GM12873 (cell line): ENCODE measurements at regions not wholly inside any gene's neighbourhood (a gene's known extent, or its start where the extent isn't known, plus 50 kb on each side); places are given as distances from the start of the nearest gene placed in this dataset.
A peak's percentile ranks its signal among the peaks of the same experiment; 100 is the strongest.

Source experiments
- TF ChIP-seq, protein P1 (sequence below): IDR thresholded peaks from 2 replicates; pipeline ENCODE4 v1.5.1; 2012; ENCODE audit warnings: low read depth, mild to moderate bottlenecking, moderate library complexity, low read length, control low read depth; ENCODE audit not compliant: insufficient read depth; ENCODE audit errors: missing control alignments

DNA sequence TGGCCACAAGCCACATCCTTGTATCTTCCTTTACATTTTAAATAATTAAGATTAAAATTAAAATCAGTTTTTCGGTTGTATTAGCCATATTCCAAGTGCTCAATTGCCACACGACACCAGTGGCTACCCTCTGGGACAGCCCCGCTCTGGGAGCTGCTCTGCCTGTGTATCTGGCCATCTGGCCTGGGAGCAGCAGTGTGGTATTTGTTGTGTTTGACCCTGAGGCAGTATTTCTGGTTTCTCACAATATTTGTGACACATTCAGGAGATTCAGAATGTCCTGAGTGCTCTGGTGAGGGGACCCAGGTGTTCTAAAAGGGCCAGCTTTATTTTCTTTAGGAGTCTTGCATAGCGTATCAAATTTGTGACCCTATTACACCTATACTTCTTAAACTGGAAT lies 179.0 kb downstream of the SUCLA2 start:
- TF ChIP-seq, protein P1, sequence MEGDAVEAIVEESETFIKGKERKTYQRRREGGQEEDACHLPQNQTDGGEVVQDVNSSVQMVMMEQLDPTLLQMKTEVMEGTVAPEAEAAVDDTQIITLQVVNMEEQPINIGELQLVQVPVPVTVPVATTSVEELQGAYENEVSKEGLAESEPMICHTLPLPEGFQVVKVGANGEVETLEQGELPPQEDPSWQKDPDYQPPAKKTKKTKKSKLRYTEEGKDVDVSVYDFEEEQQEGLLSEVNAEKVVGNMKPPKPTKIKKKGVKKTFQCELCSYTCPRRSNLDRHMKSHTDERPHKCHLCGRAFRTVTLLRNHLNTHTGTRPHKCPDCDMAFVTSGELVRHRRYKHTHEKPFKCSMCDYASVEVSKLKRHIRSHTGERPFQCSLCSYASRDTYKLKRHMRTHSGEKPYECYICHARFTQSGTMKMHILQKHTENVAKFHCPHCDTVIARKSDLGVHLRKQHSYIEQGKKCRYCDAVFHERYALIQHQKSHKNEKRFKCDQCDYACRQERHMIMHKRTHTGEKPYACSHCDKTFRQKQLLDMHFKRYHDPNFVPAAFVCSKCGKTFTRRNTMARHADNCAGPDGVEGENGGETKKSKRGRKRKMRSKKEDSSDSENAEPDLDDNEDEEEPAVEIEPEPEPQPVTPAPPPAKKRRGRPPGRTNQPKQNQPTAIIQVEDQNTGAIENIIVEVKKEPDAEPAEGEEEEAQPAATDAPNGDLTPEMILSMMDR, result no peak

DNA sequence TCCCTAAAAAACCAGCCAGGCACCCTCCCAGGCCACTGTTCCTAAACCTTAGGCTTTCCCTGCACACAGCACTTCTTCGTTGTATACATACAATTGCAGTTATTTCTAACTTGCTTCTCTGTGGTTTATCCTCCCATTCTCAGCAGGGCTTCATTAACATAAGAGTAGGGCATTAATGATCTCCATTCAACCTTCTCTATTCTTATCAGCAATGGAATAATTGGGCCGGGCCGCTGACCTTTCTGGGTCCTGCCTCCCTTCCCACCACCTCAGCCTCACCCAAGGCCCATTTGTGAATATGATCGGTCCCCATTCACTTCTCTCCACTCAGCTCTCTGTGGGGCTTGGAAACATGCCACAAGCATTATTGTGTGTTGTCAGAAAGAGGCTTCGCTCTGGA lies 184.2 kb downstream of the SUCLA2 start:
- TF ChIP-seq, protein P1, result no peak

DNA sequence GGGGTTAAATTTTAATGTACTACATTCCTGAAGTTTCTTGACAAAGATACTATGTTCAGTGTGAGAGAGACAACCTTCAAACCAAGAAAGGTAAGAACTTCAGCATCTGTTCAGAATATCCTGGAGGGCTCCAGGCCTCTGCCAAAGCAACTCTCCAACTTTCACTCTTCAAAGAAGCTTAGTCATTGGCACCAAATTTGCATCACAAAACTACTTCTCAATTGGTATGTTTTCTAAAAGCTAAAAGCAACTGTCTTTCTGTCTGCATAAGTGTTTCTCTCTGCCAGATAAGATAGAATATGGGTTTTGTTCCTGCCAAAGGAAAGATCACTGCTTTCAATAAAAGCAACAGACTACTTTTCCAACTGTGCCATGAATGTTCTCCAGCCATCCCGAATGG lies 187.4 kb downstream of the SUCLA2 start:
- TF ChIP-seq, protein P1, result no peak

DNA sequence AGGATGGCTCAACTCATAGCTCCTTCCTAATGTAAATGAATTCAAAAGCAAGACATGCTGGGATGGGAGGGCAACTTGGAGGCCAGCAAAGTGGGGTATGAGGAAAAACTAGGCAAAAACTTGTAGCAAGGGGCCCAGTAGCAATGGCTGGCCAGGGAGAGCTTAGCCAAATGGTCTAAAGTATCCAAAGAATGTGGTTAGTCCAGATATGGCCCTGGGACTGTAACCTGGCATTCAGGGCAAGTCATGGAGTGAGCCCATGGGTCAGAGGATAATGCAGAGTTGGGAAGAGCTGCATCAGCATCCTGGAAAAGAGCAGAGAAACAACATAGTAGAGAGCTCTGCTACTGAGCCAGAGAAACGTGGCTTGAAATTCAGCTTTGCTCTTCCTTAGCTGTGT lies 191.7 kb downstream of the SUCLA2 start:
- TF ChIP-seq, protein P1, result no peak

DNA sequence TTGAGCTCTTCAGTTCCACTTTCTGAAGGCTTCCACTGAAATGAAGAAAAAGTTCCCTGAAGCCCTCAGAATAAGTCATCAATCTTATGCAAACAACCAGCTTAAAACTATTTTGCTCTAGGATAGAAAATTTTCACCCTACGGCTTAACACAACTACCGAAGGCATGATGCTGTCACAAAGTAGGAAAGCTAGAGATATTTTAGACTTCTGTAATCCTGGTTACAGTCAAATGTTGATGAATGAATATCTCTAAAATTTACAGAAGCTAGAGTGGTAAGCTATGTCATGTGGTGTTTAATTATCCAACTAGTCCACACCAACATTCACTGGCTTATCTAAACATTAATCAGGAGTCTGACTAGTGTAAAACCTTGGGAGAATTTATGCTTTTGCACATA lies 197.9 kb downstream of the SUCLA2 start:
- TF ChIP-seq, protein P1, result no peak

DNA sequence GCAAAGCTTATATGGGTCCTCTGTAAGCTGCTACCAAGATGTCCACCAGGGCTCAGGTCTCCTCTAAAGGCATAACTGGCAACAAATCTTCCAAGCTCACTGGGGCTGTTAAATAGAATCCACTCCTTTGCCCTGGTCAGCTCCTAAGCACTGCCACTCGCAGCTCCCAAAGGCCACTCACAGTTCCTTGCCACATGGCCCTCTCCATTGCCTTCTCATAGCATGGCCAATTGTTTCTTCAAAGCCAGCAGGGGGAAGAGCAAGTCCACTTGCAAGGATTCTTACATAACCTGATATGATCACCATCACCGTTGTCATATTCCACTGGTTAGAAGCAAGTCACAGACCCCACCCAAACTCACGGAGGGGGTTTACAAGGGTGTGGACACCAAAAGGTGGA lies 199.5 kb downstream of the SUCLA2 start:
- TF ChIP-seq, protein P1, result no peak

DNA sequence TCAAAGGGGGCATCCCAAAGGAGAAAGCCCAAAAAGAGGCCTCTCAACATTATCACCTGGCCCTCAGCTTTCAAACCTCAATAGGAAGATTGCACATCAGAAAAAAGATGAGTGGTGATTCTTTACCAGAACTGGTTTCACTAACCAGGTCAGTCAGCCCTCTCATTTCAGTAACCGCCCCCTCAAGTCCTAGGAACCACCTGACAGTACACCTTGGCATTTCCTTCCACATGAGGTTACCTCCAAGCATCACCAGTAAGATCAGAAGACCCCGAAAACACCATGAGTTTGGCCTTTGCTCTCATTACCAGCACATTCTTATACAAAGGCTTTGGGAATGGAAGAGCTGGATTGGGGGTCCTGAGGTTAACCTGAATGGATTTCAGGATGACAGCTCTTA lies 200.5 kb downstream of the SUCLA2 start:
- TF ChIP-seq, protein P1, result no peak

DNA sequence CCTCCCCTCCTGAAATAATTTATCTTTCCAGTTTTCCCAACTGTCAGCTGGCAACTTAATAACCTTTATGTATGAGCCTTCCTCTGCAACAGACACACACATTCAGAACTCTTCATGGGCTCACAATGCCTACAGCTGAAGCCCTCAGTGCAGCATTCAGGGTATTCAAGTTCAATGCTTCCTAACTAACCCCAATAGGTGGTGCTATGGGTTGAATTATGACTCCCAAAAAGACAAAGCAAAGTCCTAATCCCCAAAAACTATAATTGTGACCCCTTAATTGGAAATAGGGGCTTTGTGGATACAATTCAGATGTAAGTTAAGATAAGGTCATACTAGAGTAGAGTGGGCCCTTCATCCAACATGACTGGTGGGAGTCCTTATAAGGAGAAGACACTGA lies 202.2 kb downstream of the SUCLA2 start:
- TF ChIP-seq, protein P1, result peak; percentile 42
